ENCODE measurements at regions not wholly inside any gene's neighbourhood (a gene's known extent, or its start where the extent isn't known, plus 50 kb on each side); places are given as distances from the start of the nearest gene placed in this dataset.

GRCh38 chr6:84460491-84460890, 233.0 kb upstream of the CEP162 start:
- H3K9me3 ChIP-seq: no peaks in the 10 kb centered on the region
- no peaks in the 10 kb centered on the region for H3K4me1 ChIP-seq
- intact Hi-C loops (cut with DNase I; ENCODE audit: low total_unique reads): no loop called here
- H3K36me3 ChIP-seq: no peaks in the 10 kb centered on the region
- H3K4me3 ChIP-seq: no peak overlapping the region
- TF ChIP-seq EP300 (IDR thresholded peaks at IDR 0.05) (no peak), POLR2A (IDR thresholded peaks at IDR 0.05) (no peak), POLR2AphosphoS5 (IDR thresholded peaks at IDR 0.05) (no peak)
- TF ChIP-seq, protein P1, sequence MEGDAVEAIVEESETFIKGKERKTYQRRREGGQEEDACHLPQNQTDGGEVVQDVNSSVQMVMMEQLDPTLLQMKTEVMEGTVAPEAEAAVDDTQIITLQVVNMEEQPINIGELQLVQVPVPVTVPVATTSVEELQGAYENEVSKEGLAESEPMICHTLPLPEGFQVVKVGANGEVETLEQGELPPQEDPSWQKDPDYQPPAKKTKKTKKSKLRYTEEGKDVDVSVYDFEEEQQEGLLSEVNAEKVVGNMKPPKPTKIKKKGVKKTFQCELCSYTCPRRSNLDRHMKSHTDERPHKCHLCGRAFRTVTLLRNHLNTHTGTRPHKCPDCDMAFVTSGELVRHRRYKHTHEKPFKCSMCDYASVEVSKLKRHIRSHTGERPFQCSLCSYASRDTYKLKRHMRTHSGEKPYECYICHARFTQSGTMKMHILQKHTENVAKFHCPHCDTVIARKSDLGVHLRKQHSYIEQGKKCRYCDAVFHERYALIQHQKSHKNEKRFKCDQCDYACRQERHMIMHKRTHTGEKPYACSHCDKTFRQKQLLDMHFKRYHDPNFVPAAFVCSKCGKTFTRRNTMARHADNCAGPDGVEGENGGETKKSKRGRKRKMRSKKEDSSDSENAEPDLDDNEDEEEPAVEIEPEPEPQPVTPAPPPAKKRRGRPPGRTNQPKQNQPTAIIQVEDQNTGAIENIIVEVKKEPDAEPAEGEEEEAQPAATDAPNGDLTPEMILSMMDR (IDR thresholded peaks at IDR 0.05): no peak
- no peak for DNase-seq
- H3K27me3 ChIP-seq: no peaks in the 10 kb centered on the region
- no peak overlapping the region for H3K27ac ChIP-seq

- Histone ChIP-seq H3K27ac (no peak overlapping the region), H3K9me3 (no peaks in the 10 kb centered on the region), H3K27me3 (no peaks in the 10 kb centered on the region), H3K4me3 (no peak overlapping the region), H3K4me1 (no peaks in the 10 kb centered on the region), H3K36me3 (no peaks in the 10 kb centered on the region)
- WGBS, 5 donors: 63 to 75% (median 68%) methylated on average over 3 of the region's 3 CpGs
- intact Hi-C loops (cut with DNase I; ENCODE audit: low total_unique reads): no loop called here
- no peak for DNase-seq
- TF ChIP-seq EP300 (IDR thresholded peaks at IDR 0.05) (no peak), POLR2AphosphoS5 (IDR thresholded peaks at IDR 0.05) (no peak), POLR2A (IDR thresholded peaks at IDR 0.05) (no peak)
- TF ChIP-seq, protein P1 (IDR thresholded peaks at IDR 0.05): no peak
These were observed 232.0 kb upstream of the CEP162 start for GRCh38 chr6:84459401-84459800.

GRCh38 chr6:84458271-84458670, 230.8 kb upstream of the CEP162 start:
- H3K36me3 ChIP-seq: no peaks in the 10 kb centered on the region
- TF ChIP-seq POLR2AphosphoS5 (IDR thresholded peaks at IDR 0.05) (no peak), POLR2A (IDR thresholded peaks at IDR 0.05) (no peak), EP300 (IDR thresholded peaks at IDR 0.05) (no peak)
- TF ChIP-seq, protein P1 (IDR thresholded peaks at IDR 0.05): no peak
- no peaks in the 10 kb centered on the region for H3K9me3 ChIP-seq
- H3K4me1 ChIP-seq: no peaks in the 10 kb centered on the region
- H3K27me3 ChIP-seq: no peaks in the 10 kb centered on the region
- WGBS, 5 donors: 90 to 95% (median 94%) methylated on average over 3 of the region's 3 CpGs
- DNase-seq: no peak
- H3K4me3 ChIP-seq: no peak overlapping the region
- no peak overlapping the region for H3K27ac ChIP-seq
- intact Hi-C loops (cut with DNase I; ENCODE audit: low total_unique reads): no loop called here

DNA sequence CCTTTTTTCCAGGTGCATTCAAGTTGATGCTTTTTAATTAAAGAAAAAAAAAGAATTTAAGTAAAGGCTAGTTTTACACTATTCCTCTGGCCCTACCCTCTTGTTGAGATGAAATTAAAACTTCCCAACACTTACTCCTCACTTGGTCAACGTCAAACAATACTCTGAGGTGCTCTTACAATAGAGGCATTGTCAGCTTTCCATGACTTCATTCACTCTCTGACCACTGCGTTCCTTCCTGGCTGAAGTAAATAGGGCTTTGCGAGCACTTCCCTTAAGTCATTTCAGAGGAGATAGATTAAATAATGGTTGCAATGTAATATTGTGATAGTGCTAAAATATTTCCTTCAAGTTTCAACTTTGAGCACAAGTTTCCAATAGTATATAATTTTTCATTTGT, 229.8 kb upstream of the CEP162 start:
- H3K4me1 ChIP-seq: no peaks in the 10 kb centered on the region
- WGBS, 5 donors: 11 to 42% (median 31%) methylated on average over 3 of the region's 3 CpGs

More for the DNA sequence above, 229.8 kb upstream of the CEP162 start:
- TF ChIP-seq, protein P1 (IDR thresholded peaks at IDR 0.05): no peak
- TF ChIP-seq POLR2AphosphoS5 (IDR thresholded peaks at IDR 0.05): no peak
- TF ChIP-seq EP300 (IDR thresholded peaks at IDR 0.05): no peak
- TF ChIP-seq POLR2A (IDR thresholded peaks at IDR 0.05): no peak
- no peak overlapping the region for H3K4me3 ChIP-seq
- H3K27me3 ChIP-seq: no peaks in the 10 kb centered on the region
- intact Hi-C loops (cut with DNase I; ENCODE audit: low total_unique reads): no loop called here
- DNase-seq: peak in 1 of 2 donors; percentile 45
- no peaks in the 10 kb centered on the region for H3K36me3 ChIP-seq
- no peak overlapping the region for H3K27ac ChIP-seq
- H3K9me3 ChIP-seq: no peaks in the 10 kb centered on the region

Measured in stomach (tissue), 8 donors.